ENCODE measurements at regions not wholly inside any gene's neighbourhood (a gene's known extent, or its start where the extent isn't known, plus 50 kb on each side); places are given as distances from the start of the nearest gene placed in this dataset.
"Not testable (repeated sequence)": the region's sequence is repeated elsewhere in the genome, so short reads cannot be mapped to it uniquely, and the experiment has no call there.

DNA sequence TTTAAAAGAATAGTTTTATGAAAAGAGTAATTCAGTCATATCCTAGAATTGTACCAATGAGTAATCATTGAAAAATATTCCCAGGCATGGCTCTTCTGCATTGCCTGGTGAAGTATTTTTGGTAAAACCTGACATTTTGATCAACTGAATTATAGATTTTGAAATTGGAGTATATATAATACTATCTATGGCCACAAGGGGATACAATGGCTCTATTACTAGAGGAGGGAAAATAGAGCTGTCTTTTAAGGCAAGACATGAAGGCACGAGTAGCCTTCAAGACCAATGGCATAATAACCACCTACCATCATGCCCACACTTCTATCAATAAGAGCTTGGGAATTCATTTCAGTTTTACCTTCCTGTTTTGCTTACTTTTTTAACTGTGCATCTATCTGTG, 1241.4 kb upstream of the TMEM132C start:
- DNase-seq, result no peak

DNA sequence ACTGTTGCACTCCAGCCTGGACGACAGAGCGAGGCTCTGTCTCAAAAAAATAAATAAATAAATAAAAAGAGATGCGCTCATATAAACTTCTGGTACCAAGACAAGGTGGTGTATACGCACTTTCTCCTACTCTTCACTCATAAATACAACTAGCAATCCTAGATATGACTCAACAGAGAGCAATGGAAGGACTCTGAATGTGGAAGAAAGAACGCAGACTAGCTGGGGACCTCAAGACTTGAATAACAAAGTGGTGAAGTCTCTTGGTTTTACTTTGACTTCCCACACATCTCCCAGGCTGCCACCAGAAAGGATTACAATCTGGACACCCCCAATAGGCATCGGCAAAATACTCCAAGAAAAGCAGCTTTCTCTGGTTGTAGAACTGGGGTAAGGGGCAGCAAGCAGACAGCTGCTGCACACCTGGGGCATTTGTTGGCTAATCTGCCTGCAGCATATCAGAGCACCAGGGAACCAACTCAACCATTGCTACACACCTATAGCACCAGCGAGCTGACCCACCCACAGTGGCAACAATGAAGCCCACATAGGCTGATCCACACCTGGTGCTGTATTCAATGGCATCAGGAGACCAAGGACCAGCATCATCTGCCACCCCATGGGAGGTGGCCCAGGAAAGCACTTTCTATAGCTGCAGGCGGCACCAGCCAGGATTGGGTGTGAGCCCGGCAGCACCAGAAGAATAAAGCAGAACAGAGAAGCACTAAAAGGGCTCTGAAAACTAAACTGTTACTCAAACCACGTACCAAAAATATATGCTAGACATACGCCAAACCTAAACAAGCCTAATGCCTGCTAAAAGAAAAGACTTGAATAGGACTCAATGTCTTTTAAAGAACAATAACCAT, 1231.7 kb upstream of the TMEM132C start:
- DNase-seq, result no peak

DNA sequence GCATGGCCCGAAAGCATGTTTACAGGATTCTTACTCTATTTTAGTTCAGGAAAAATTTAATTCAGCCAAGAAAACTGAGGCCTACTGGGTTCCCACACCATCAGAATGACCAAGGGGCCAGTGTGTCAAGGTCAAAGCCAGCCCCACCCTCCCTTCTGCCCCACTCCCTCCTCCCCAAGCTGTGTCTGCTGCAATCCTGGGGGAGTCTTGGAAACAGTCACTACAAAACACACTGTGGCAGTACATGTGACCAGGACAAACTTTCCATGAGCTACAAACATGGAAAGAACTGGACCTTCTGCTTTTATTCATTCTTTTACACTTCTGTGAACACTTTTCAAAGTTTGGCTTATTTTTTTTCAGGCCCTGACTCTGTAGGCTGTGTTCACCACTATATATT, 1228.8 kb upstream of the TMEM132C start:
- no peak for DNase-seq

DNA sequence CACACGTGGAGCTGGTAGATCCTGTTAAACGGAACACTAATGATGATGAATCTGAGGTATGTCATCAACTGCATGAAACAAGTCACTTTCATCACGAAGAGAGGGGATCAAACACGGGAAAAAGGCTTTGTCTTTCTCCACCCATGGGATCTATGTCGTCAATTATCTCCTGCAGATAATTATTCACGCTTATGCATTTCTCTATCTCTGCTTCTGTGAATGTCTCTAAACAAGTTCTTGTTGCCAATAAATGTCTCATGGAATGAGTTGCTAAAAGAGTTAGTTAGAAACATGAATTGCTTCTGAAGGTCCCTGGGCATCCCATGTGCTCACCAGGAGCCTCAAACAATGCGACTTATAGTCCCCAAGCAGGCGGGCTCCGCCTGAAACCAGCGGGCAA, 1228.2 kb upstream of the TMEM132C start:
- no peak for DNase-seq

DNA sequence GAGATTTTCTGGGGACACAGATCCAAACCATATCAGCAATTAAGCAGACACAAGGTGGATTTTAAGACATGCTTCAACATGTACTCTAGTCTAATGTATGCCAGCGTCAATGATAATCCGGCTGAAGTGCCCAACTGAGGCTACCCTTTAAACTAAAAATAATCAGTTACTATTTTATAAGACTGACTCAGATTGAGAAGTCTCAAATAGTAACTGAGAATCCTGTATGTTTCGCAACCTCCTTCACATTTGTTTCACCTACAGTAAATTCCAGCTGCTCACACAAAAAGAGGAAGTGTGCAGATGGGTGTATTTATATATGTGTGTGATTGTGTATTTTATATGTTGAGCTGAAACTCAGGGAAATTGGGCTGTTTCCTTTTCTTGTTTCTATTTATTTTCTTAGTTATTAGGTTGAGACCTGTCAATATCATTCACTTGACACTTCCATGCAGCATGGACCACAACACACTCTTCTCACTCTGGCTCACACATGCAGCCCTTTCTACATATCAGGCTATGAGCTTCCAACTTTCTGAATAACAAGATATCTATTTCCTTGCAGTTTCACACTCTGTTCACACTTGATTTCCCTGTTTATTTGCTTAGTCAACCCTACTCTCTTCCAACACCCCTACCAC, 1224.9 kb upstream of the TMEM132C start:
- DNase-seq, result no peak

DNA sequence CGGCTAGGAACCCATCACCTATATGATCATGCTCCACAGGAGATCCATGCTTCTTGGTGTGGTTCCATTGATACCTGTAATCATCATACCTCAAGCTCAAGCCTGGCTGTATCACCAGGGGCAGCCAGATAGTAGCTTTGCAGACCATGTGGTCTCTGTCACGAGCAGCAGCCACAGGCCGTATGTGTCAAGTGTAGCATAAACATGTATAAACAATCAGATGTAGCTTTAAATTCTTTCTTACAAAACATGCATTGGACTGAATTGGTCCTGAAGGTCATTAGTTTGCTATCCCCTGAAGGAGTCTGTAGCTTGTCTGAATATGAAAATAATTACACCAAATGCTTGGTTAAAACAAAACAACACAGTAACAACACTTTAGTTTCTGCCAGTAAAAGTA, 1223.2 kb upstream of the TMEM132C start:
- DNase-seq, result no peak

DNA sequence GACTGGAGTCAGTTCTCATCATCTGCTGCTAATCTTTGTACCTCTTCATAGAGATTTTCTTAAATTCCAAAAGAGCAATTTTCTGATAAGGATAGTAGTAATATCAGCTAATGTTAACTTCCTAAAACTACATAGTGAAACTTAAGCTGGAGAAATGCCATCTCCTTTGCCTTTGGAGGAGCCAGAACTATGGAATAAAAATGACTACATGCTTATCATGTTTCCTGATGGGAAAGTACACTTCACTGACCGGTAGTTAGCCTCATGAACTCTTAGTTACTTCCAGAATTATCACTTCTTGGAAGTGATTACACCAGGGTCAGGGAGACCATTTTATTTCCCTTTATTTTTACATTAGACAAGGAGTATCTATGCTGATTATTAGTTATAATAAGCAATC, 1222.1 kb upstream of the TMEM132C start:
- DNase-seq, result no peak

DNA sequence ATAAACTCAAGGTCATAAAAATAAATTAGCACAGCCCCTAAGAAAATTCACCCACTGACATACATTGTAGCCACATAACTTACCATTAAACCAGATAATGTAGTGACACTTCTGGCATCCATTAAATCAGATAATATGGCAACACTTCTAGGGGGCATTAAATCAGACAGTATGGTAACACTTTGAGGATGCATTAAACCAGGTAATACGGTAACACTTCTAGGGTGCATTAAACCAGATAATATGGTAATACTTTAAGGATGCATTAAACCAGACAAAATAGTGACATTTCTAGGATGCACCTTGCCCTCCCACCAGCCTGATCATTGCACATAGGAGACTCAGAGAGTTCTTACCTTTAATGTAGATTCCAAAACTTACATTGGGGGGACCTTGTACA, 1220.5 kb upstream of the TMEM132C start:
- DNase-seq, result no peak

DNA sequence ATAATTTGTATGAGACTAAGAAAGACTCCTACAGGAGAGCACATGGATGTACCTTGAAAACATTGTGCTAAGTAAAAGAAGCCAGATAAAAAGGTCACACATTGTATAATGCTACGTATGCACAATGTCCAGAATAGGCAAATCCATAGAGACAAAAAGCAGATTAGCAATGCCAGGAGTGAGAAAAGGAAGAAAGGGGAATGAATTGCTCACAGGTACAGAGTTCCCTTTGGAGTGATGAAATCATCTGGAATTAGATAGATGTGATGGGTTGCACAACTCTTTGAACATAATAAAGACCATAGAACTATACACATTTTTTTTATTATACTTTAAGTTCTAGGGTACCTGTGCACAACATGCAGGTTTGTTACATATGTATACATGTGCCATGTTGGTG, 1218.9 kb upstream of the TMEM132C start:
- no peak for DNase-seq

DNA sequence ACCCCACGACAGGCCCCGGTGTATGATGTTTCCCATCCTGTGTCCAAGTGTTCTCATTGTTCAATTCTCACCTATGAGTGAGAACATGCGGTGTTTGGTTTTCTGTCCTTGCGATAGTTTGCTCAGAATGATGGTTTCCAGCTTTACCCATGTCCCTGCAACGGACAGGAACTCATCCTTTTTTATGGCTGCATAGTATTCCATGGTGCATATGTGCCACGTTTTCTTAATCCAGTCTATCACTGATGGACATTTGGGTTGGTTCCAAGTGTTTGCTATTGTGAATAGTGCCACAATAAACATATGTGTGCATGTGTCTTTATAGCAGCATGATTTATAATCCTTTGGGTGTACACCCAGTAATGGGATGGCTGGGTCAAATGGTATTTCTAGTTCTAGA, 1218.4 kb upstream of the TMEM132C start:
- DNase-seq, result not testable (repeated sequence)

DNA sequence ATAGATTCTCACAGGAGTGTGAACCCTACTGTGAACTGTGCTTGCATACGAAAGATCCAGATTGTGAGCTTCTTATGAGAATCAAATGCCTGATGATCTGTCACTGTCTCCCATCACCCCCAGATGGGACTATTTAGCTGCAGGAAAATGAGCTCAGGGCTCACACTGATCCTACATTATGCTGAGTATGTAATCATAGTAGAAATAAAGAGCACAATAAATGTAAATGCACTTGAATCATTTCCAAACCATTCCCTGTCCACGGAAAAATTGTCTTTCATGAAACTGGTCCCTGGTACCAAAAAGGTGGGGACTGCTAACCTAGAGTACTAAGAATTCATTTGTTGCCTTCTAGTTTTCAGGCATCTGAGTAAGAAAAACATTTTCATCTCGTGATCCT, 1215.8 kb upstream of the TMEM132C start:
- DNase-seq, result no peak

DNA sequence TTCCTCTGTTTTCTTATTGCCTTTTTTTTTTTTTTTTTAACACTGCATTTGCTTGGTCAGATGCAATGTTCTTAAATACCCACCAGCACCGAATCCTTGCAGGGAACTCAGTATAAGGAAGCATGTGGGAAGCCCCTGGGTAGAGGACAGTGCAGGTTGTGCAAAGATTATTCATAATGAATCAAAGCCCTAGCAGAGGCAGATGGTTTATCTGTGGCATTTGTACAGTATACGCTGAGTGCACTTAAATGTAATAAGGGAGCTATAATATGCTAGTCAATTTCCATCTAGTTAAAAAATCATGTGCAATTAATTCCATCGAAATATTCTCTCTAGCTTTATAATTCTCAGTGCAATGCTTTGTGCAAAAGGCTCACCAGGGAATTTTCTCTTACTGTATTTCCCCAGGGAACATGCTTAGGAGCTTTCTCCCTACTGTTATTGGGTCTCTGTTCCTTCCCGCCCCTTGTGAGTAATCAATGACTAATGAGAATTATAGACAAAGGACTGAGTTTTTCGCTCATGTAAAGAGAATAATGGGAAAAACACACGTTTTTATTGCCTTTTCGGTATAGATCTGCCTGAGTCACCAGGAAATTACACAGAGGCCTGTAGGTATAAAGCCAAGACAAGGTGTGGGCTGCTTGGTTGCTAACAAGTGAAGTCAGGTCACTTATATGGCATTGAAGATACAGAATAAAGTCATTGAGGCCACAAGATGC, 1214.3 kb upstream of the TMEM132C start:
- DNase-seq, result no peak

DNA sequence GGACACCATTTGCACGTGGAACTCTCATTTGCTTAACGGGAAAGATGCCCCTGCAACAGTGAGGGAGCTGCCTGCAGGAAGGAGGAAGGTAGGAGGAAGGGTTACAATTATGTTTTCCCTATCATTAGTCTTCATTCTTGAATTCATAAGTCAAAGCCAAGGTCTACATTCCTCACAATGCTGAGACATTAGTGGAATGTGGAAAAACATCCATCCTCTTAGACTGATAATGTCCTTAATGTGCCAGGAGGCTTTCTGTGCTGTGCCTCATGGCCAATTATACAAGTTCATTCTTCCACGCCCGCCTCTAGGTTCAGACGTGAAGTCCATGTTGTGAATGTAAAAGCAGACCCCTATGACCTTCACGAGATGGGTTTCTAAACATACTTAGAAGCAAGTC, 1212.4 kb upstream of the TMEM132C start:
- no peak for DNase-seq

DNA sequence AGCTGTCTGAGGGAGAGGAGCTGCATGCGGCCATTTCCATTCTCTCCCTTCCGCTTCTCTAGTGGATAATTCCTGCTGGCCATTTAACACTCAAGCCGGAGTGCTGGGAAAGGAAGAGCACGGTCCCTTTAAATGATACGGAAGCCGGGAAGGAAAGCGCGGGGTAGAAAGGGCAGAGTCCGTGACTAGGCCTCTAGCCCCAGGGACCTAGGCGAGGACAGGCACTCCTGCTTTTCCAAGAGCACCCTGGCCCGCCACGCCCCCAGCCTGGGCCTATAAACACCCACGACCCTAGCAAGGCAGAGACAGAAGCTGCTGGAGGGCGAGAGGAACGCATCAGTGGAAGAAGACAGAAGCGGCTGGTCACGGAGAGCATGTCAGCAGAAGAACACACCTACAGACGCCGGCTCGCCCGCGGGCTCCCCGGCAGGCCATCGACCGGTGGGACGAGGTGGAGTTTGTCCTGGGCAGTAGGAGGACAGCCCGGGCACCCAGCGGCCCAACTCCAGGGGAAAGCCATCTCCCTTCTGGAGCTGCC, 1206.6 kb upstream of the TMEM132C start:
- DNase-seq, result no peak

DNA sequence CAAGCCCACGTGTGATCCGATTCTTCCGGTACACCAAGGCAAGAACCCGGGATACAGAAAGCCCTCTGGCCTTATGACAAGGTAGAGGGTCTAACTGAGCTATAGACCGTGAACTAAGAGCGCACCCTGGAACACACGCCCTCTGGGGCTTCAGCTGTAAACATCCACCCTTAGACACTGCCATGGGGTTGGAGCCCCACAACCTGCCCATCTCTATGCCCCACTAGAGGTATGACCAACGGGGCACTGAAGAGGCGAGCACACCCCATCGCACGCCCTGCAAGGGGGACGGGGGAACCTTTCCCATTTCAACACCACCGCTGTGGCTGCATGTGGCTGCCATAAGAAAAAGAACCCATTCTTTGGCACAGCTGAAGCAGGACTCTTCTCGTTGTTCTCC, 1206.0 kb upstream of the TMEM132C start:
- DNase-seq, result no peak

DNA sequence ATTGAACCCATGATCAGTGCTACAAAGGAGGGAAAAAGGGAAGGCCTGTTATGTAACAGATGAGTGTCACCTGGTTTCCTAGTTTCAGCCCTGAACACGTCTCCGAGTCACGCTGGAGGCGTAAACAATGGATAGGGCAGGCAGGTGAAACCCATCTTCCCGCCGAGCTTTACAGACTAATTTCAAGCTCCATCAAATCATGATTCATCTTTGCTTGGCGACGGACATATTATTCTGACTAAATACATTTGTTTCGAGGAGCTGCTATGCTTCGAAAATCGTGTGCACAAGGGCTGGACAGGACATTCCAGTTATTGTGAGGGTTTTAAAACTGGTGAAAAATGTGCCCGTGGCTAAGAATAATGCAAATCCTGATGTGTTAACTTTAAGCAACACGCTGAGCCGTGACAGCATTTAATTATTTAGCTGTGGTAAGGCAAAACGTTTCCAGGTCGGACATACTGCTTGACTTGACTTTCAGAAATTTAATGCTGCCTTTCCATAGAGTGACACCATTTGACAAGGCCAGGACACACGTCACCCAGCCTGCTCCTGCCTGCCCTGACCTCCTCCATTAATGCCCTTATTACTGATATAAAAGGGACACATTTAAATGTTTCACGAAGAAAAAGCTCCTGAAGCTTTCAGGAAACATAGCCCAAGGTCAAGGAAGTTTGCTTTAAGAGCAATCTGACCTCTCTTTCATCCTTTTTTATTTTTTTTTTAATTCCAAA, 1203.5 kb upstream of the TMEM132C start:
- DNase-seq, result no peak

DNA sequence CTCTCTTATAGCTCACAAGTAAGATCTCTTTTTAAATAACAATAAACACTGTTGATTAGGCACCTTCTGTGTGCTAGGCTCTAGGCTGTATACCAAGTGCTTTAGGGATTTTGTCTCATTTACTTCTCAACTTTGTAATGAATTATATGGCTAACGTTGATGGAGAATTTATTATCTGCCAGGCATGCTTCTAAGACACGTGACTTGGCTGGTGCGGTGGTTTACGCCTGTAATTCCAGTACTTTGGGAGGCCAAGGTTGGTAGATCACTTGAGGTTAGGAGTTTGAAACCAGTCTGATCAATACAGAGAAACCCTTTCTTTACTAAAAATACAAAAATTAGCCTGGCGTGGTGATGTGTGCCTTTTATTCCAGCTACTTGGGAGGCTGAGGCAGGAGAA, 1202.8 kb upstream of the TMEM132C start:
- no peak for DNase-seq

DNA sequence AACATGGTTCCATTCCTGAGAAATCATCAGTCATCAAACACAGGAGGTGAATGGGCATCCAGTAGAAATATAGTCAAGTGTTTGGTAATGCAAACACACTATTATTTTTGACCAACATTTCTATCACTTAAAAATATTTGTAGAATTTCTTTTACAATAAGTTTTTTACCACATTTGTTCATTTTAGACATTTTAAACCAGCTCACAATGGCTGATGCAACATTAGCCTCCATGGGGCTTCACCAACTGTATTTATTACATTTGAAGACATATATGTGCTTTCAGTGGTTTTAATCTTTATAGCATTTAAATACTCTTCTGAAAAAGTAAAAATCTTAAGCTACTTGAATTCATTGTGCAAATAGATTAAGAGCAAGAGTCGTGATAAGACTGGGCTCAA, 1201.4 kb upstream of the TMEM132C start:
- no peak for DNase-seq

DNA sequence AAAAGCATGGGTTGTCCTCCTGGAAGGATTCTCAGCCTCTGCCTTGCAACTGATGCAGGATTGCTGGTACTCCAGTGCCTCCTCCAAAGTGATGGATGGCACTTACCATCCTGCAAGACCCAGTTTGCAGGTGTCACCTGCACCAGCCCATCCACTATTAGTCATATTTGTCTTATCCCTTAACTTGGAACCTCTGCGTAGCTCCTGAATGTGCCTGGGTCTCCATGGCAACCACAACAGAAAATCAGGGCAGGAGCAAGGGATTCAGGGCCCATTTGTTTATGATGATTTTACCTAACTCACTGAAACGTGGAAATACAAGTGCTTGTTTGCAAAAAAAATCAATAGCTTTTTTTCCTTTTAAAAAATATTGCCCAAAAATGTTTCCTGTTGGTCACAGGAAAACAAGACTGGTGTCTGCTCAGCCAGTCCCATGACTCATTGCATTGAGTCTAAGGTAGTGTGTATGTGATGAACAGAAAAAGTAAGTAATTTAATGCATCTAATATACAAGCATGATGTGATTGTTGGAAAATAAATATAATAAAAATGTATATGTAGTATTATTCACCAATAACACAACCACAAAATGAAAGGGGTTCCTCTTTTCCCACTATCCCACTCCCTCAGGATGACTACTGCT, 1196.3 kb upstream of the TMEM132C start:
- DNase-seq, result no peak

DNA sequence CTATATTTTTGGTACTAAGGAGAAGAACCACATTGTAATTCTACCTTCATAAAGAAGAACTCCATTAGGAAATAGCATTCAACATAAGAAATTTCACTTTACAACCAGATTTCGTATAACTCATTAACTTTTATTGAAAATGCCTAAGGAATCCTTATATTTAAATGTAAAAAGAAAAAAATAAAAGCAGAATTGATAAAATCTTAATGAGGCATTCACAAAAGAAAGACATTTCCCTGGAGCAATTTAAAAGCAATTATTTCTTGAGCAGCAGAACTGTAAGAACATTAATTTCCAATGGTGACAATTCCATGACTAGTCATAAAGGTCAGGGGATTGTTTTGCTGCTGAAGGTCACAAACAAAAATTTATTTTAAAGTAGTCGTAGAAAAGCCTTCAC, 1192.8 kb upstream of the TMEM132C start:
- no peak for DNase-seq

DNA sequence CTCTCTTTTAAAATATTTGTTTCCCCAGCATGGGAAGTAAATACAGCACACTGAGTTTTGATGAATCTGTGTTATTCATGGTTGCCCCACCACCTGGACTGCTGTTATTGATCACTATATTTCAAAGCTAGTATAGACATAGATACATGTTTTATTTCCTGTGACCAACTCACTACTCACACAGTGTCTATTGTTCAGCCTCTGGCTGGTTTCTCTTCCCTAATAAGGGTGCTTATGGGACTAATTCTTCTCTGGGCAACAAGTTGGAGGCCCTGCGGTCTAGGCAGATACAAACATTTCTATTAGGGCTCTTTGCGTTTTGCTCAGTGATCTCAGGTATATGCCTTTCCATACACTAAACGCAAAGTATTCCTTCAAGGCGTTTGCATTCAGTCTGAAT, 1191.0 kb upstream of the TMEM132C start:
- DNase-seq, result no peak

DNA sequence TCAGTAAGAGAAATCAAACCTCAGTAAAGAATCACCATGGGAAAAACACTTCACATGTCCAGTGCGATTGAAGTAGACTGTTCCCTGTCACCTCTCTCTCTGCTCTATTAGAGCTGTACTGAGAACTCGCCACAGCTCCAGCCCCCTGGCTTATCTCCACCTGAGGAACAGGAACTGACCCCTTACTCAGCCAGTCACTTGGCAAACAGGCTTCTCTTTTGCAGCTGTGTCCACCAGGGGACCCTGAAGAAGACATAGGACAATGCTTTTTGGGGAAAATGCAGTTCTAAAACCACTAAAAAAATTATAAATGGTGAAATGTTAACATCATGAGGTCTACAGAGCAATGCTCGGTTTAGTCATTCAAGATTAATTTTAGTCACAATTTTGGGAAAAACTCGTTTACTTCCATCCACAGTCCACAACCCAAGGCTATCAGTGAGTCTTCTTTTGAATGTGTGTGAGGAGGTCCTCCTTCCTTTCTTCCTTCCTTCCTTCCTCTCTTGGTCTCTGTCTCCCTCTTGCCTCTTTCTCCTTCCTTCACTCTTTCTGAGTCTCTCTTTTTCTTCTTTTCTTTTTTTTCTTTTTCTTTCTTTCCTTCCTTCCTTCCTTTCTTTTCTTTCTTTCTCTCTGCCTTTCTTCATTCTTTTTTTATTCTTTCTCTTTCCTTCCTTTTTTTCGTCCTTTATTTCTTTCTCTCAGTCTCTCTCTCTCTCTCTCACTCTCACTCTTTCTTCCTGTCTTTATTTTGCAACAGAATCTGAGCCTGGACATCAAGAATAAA, 1189.5 kb upstream of the TMEM132C start:
- no peak for DNase-seq

Data from amniotic stem cell (primary cell).